ENCODE measurements at regions not wholly inside any gene's neighbourhood (a gene's known extent, or its start where the extent isn't known, plus 50 kb on each side); places are given as distances from the start of the nearest gene placed in this dataset.
"Not testable (repeated sequence)": the region's sequence is repeated elsewhere in the genome, so short reads cannot be mapped to it uniquely, and the experiment has no call there.

- DNase-seq, result no peak
Observed at GRCh38 chr2:184270660-184271059, 327.7 kb upstream of the ZNF804A start.

GRCh38 chr2:184272056-184272455, 326.3 kb upstream of the ZNF804A start:
- no peak for DNase-seq

- no peak for DNase-seq
Observed at GRCh38 chr2:184294831-184295230, 303.5 kb upstream of the ZNF804A start.

GRCh38 chr2:184297085-184297484, 301.2 kb upstream of the ZNF804A start:
- no peak for DNase-seq

GRCh38 chr2:184302506-184302905, 295.8 kb upstream of the ZNF804A start:
- no peak for DNase-seq

- no peak for DNase-seq
Observed at GRCh38 chr2:184304006-184304405, 294.3 kb upstream of the ZNF804A start.

- no peak for DNase-seq
Observed at GRCh38 chr2:184305105-184305504, 293.2 kb upstream of the ZNF804A start.

GRCh38 chr2:184308706-184309105, 289.6 kb upstream of the ZNF804A start:
- DNase-seq, result no peak

GRCh38 chr2:184312970-184313369, 285.4 kb upstream of the ZNF804A start:
- no peak for DNase-seq

GRCh38 chr2:184314829-184315228, 283.5 kb upstream of the ZNF804A start:
- DNase-seq, result no peak

- no peak for DNase-seq
Observed at GRCh38 chr2:184316921-184317320, 281.4 kb upstream of the ZNF804A start.

- no peak for DNase-seq
Observed at GRCh38 chr2:184322615-184323014, 275.7 kb upstream of the ZNF804A start.

GRCh38 chr2:184326066-184326465, 272.3 kb upstream of the ZNF804A start:
- DNase-seq, result peak; percentile 66

GRCh38 chr2:184327805-184328204, 270.5 kb upstream of the ZNF804A start:
- not testable (repeated sequence) for DNase-seq

- not testable (repeated sequence) for DNase-seq
Observed at GRCh38 chr2:184330561-184330960, 267.8 kb upstream of the ZNF804A start.

- DNase-seq, result no peak
Observed at GRCh38 chr2:184336688-184337087, 261.6 kb upstream of the ZNF804A start.

- no peak for DNase-seq
Observed at GRCh38 chr2:184338771-184339170, 259.6 kb upstream of the ZNF804A start.

GRCh38 chr2:184339966-184340365, 258.4 kb upstream of the ZNF804A start:
- no peak for DNase-seq

GRCh38 chr2:184346338-184346862, 251.9 kb upstream of the ZNF804A start:
- DNase-seq, result no peak

GRCh38 chr2:184351126-184351525, 247.2 kb upstream of the ZNF804A start:
- DNase-seq, result no peak

- DNase-seq, result no peak
Observed at GRCh38 chr2:184357033-184357432, 241.3 kb upstream of the ZNF804A start.

GRCh38 chr2:184359379-184359778, 238.9 kb upstream of the ZNF804A start:
- DNase-seq, result no peak

- no peak for DNase-seq
Observed at GRCh38 chr2:184363213-184363612, 235.1 kb upstream of the ZNF804A start.

- DNase-seq, result no peak
Observed at GRCh38 chr2:184367211-184367610, 231.1 kb upstream of the ZNF804A start.

GRCh38 chr2:184369307-184369706, 229.0 kb upstream of the ZNF804A start:
- no peak for DNase-seq

- DNase-seq, result no peak
Observed at GRCh38 chr2:184370954-184371353, 227.4 kb upstream of the ZNF804A start.
